Ascending aorta (tissue), 2 donors: ENCODE measurements at regions not wholly inside any gene's neighbourhood (a gene's known extent, or its start where the extent isn't known, plus 50 kb on each side); places are given as distances from the start of the nearest gene placed in this dataset.

ENCODE experiments used
- DNase-seq, 2 donors: peaks; one replicate each; pipeline ENCODE4 v3.0.0-alpha.2; 2019; ENCODE audit warnings: low spot score in 2 of 2
- H3K27ac ChIP-seq, 2 donors: fragments of 200-600 bp; sonication (generic); one replicate each; pipeline ENCODE4 v1.5.1; 2016 to 2017; ENCODE audit warnings: mild to moderate bottlenecking in 1 of 2
- H3K27me3 ChIP-seq: fragments of 200-600 bp; sonication (generic); one replicate; pipeline ENCODE4 v1.5.1; 2017
- H3K36me3 ChIP-seq, 2 donors: fragments of 200-600 bp; sonication (generic); one replicate each; pipeline ENCODE4 v1.5.1; 2016
- H3K4me1 ChIP-seq, 2 donors: fragments of 200-600 bp; sonication (generic); one replicate each; pipeline ENCODE4 v1.5.1; 2016 to 2017; ENCODE audit warnings: mild to moderate bottlenecking in 1 of 2
- H3K4me3 ChIP-seq, 2 donors: fragments of 200-600 bp; sonication (generic); one replicate each; pipeline ENCODE4 v1.5.1; 2016 to 2017; ENCODE audit warnings: mild to moderate bottlenecking in 1 of 2
- H3K9me3 ChIP-seq, 2 donors: fragments of 200-600 bp; sonication (generic); one replicate each; pipeline ENCODE4 v1.5.1; 2016
- CTCF ChIP-seq, 3 experiments: fragments of 200-600 bp in 2 of 3; fragments of 450-650 bp in 1 of 3; sonication (generic) in 2 of 3; IDR thresholded peaks; one replicate each; pipeline ENCODE4 v1.5.1; 2016 to 2019; ENCODE audit warnings: antibody characterized with exemption in 3 of 3, mild to moderate bottlenecking in 1 of 3, moderate library complexity in 1 of 3
- intact Hi-C: fragments of 100-400 bp; cut with DNase I; formaldehyde crosslinking; loops from one replicate; pipeline ENCODE4 v1.15.1; 2023

DNA sequence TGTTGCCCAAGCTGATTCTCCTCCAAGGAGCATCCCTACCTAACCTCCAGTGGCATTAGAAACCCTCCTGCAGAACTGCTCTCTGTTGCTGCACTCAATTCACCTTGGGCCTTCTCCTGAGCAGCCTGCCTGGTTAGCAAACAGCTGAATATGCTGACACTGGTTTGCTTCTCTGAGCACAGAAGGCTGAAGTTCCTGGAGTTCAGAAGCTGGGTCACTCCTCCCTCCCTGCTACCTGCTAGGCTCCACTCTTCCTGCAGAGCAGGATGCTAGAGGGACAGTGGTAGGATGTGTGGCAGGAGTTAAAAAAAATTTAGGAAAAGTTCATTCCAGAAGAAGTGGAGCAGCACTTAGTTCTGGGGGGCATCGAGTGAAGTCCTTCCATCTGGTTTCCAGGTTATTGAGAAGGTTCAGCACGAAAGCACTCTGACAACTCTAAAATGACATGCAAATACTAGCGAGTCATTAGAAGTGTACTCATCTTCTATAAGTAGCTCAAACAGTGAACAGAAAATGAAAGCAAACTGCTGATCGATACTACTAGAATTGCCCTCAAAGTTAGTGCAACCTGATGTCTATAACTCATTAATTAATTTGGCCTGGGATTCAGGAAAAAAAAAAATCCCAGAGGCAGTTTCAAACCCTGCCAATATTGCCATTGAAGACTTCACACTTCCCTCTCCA lies 293.7 kb downstream of the POU4F1 start:
- no peak for TF ChIP-seq CTCF (IDR thresholded peaks at IDR 0.05)
- Histone ChIP-seq H3K36me3 (no peaks in the 10 kb centered on the region), H3K4me3 (no peak overlapping the region), H3K27me3 (no peaks in the 10 kb centered on the region), H3K27ac (no peak overlapping the region), H3K4me1 (no peaks in the 10 kb centered on the region), H3K9me3 (no peaks in the 10 kb centered on the region)
- intact Hi-C loops, result no loop called here
- DNase-seq, result no peak

DNA sequence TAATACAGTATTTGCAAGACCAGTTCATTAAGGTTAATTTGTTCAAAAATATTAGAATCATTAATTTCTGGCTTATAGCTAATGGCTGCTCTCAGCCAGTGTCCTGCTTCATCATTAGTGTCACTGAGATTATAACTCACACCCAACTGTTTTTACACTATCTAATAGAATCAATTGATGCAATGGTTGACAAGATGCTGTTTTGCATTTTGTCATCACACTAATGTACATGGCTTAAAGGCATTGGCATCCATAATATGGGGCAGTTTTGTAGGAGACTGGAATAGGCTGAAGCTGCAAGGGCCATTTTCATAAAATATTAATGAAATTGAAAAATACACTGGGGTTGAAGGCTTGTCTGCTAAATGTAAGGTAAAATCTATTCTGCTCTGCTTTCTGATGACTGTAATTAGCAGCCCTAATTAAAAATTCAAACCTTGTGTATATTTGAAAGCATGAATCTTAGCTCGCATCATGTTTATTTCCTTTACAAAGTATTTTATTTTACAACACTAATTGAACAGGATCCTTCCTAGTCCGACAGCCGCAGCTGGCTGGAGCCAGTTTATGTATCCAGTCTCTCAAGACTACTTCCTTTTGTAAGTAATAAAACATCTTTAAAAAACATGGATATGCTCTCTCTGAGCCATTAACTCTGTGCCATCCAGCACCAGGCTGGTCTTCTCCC lies 296.7 kb downstream of the POU4F1 start:
- intact Hi-C loops, result no loop called here
- no peaks in the 10 kb centered on the region for H3K4me1 ChIP-seq
- no peaks in the 10 kb centered on the region for H3K27me3 ChIP-seq
- no peak overlapping the region for H3K27ac ChIP-seq
- no peak for DNase-seq
- H3K36me3 ChIP-seq, result no peaks in the 10 kb centered on the region
- no peaks in the 10 kb centered on the region for H3K9me3 ChIP-seq
- no peak for TF ChIP-seq CTCF (IDR thresholded peaks at IDR 0.05)
- H3K4me3 ChIP-seq, result no peak overlapping the region

DNA sequence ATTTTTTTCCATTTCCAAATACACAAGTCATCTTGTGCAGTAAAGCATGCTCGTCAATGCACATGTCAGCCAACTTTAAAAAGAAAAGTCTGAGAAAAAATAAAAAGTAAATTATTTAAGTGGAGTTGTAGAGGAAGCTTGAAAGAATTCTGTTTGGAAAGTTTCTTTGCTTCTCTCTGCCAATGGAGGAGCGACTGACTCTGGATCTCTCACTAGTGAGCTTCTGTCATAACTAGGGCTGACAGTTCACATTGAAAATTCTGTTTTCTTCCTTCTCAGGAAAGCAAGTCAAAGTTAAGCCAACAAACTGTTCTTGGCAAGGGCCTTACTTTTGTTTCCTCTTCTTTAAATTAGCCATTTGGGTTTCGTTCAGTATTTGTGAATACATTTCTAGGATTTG lies 298.2 kb downstream of the POU4F1 start:
- Histone ChIP-seq H3K36me3 (no peaks in the 10 kb centered on the region), H3K27me3 (no peaks in the 10 kb centered on the region), H3K4me3 (no peak overlapping the region), H3K9me3 (no peaks in the 10 kb centered on the region), H3K4me1 (no peaks in the 10 kb centered on the region), H3K27ac (no peak overlapping the region)
- no peak for DNase-seq
- TF ChIP-seq CTCF (IDR thresholded peaks at IDR 0.05), result no peak
- intact Hi-C loops, result no loop called here

DNA sequence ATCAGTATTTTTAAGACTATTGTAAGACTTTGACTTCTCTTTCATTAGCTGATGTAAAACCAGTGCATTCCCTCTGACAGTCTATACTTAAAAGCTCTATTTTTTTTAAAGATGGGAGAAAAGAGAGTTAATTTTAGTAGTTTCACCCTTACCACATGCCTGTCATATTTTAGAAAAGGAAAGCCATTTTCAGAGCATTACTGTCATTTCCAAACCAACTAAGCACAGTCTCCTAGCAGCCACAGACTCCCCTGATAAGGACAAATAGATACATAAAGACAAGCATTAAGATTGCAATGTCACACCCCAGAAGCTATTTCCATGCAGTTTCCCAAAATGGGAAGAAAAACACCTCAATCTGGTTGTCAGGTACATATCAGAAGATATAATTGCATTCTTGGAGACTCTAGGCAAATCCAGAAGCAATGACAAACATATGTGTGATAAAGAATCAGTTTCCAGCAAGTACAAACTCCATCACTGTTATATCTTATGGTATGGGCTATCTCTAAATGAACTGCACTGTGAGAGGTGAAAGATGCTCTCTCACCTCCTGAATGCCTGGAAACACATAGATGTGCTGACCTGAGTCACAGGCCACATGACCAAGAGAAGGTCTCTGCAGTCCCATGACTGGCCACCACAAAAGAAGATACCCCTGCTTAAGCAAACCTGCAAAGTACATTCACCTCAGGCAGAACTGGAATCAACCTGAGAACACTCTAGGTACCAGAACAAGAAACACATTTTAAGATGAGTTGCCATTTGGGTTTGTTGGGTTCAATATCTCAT lies 303.3 kb downstream of the POU4F1 start:
- intact Hi-C loops, result no loop called here
- Histone ChIP-seq H3K4me1 (no peaks in the 10 kb centered on the region), H3K27me3 (no peaks in the 10 kb centered on the region), H3K27ac (no peak overlapping the region), H3K9me3 (no peaks in the 10 kb centered on the region), H3K36me3 (no peaks in the 10 kb centered on the region), H3K4me3 (no peak overlapping the region)
- no peak for TF ChIP-seq CTCF (IDR thresholded peaks at IDR 0.05)
- no peak for DNase-seq

DNA sequence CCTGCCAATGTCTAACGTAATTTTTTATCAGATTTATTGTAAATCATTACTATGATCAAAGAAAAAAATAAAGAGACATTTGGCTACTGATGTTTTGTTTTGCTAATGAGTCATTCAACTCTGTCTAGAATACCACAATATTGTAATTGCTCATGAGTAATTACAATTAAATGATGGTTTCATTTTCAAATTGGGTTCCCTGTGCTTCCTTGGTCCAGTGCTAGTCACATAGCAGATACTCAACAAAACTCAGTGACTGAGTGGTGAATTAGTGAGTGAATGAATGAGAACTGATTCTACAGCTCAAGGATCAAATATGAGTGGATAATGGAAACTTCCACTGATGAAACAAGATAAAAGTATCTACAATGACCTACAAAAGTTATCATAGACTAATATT lies 304.7 kb downstream of the POU4F1 start:
- DNase-seq, result no peak
- H3K27ac ChIP-seq, result no peak overlapping the region
- H3K36me3 ChIP-seq, result no peaks in the 10 kb centered on the region
- no peaks in the 10 kb centered on the region for H3K27me3 ChIP-seq
- no peak overlapping the region for H3K4me3 ChIP-seq
- no peak for TF ChIP-seq CTCF (IDR thresholded peaks at IDR 0.05)
- no peaks in the 10 kb centered on the region for H3K4me1 ChIP-seq
- intact Hi-C loops, result no loop called here
- H3K9me3 ChIP-seq, result no peaks in the 10 kb centered on the region
